ENCODE measurements at regions not wholly inside any gene's neighbourhood (a gene's known extent, or its start where the extent isn't known, plus 50 kb on each side); places are given as distances from the start of the nearest gene placed in this dataset.

- no peak for DNase-seq (ENCODE audit: low read depth)
Observed at GRCh38 chr16:26889740-26890139, 177.0 kb upstream of the C16orf82 start.

DNA sequence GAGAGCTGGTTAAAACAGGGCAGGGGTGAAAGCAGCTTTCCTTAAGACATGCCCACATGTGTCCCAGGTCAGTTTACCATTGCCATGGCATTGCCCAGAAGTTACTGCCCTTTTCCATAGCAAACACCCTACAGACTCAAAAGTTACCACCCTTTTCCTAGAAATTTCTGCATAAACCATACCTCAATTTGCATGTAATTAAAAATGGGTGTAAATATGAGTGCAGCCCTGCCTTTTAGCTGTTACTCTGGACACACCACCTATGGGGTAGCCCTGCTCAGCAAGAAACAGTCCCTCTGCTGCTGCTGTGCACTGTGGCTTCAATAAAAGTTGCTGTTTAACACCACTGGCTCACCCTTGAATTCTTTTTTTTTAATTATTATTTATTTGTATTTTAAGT, 168.5 kb upstream of the C16orf82 start:
- no peak for DNase-seq (ENCODE audit: low read depth)

DNA sequence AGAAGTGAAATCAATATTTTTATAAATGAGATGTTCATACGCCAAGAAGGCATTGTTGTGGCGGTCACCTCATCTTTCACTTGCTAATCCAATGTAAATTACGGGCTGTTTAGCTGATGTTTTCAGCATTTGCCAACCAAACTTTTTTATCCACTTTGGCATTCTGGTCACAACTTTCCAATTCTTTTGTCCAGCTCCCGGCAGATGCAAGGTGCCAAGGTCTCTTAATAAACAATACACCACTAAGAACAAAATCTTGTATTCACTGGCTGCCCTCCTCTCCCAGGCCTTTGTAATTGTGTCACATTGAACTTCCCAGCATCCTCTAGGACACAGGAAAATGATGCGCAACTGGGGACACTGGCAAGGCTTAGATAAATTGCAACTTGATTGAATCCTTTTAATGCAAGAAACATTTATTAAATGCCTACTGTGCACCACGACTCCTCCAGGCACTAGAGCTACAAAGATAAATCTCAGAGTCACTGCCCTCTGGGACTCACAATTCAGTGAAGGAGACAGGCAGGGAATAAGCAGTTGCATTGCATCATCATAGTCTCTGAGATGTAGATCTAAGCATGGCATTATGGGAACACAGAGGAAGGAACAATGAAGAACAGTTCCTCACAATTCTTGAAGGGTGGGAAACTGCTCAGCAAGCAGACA, 165.4 kb upstream of the C16orf82 start:
- no peak for DNase-seq (ENCODE audit: low read depth)

DNA sequence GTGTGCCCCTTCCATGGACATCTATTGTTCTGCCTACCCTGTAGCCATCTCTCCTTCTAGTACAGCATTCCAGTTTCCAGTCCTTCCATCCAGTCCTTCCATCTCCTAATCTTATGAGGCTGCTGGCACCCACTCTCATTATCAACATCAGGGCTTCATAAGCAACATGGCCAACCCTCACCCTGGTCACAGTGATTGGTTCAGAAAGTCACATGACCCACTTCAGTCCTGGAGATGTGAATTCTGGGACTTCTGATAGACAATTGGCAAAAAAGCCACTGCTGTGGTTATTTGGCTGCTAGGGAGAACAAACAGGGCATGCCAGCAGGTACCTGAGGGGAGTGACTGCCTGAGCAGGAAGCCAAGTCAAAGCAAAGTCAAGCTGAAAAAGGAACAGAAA, 164.7 kb upstream of the C16orf82 start:
- DNase-seq (ENCODE audit: low read depth), result no peak

- DNase-seq (ENCODE audit: low read depth), result no peak
Observed at GRCh38 chr16:26905336-26905735, 161.4 kb upstream of the C16orf82 start.

- no peak for DNase-seq (ENCODE audit: low read depth)
Observed at GRCh38 chr16:26909623-26910022, 157.1 kb upstream of the C16orf82 start.

- no peak for DNase-seq (ENCODE audit: low read depth)
Observed at GRCh38 chr16:26911436-26911835, 155.3 kb upstream of the C16orf82 start.

GRCh38 chr16:26913851-26914250, 152.9 kb upstream of the C16orf82 start:
- DNase-seq (ENCODE audit: low read depth), result no peak

DNA sequence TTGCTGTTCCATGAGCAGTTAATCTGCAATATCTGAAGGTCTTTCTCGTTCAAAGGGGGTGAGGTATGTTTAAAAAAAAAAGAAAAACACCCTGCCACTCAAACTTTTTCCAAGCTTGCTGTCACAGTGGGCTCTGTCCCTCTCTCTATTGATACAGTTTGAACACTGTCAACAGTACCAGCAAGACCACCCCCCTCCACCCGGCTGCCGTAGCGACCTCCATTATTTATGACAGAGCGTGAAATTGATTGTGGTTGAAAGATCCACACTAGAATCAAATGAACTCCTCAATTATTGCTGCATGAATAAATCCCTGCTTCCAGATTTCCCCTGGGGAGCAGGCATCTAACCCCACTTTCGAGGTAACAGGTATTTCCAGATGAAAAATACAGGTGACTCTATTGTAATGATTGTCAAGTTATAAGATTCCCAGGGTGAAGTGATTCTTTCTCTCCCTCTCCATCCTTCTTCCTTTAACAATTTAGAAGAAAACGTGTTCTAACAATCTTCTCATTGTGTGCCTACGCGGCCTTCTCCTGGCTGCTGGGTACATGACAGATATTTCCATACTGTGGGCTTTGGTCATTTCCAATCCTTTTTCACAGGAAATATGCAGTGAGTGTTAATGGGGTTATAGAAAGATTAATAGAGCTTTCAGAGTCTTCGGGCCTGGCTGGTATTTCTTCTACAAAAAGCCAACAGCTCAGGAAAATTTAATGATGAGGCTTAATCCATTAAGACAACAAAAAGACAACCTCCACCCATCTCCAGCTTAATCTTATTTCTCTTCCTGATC, 135.7 kb upstream of the C16orf82 start:
- no peak for DNase-seq (ENCODE audit: low read depth)

GRCh38 chr16:26950636-26951035, 116.1 kb upstream of the C16orf82 start:
- DNase-seq (ENCODE audit: low read depth), result no peak

GRCh38 chr16:26951950-26952349, 114.8 kb upstream of the C16orf82 start:
- DNase-seq (ENCODE audit: low read depth), result no peak

DNA sequence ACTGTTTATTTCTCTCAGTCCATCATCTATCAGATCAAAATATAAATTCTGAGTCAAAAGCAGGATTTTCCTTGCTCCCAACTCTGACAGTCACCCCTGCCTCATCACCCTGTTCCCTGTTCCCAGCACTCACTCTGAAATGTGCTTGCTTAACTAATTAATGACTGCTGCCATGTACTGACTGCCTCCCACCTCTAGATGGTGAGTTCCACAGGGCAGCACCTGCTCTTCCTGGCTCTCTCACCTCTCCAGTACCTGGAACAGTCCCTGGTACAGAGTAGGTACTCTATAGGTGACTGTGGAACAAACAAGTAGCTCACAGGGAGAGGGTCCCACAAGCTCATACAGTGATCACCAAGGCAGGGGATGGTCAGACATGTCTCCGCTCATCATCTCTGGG, 114.3 kb upstream of the C16orf82 start:
- no peak for DNase-seq (ENCODE audit: low read depth)

GRCh38 chr16:26957283-26957859, 109.4 kb upstream of the C16orf82 start:
- no peak for DNase-seq (ENCODE audit: low read depth)

- no peak for DNase-seq (ENCODE audit: low read depth)
Observed at GRCh38 chr16:26959416-26960009, 107.2 kb upstream of the C16orf82 start.

GRCh38 chr16:26961459-26961858, 105.3 kb upstream of the C16orf82 start:
- no peak for DNase-seq (ENCODE audit: low read depth)

GRCh38 chr16:26963109-26963508, 103.6 kb upstream of the C16orf82 start:
- no peak for DNase-seq (ENCODE audit: low read depth)

DNA sequence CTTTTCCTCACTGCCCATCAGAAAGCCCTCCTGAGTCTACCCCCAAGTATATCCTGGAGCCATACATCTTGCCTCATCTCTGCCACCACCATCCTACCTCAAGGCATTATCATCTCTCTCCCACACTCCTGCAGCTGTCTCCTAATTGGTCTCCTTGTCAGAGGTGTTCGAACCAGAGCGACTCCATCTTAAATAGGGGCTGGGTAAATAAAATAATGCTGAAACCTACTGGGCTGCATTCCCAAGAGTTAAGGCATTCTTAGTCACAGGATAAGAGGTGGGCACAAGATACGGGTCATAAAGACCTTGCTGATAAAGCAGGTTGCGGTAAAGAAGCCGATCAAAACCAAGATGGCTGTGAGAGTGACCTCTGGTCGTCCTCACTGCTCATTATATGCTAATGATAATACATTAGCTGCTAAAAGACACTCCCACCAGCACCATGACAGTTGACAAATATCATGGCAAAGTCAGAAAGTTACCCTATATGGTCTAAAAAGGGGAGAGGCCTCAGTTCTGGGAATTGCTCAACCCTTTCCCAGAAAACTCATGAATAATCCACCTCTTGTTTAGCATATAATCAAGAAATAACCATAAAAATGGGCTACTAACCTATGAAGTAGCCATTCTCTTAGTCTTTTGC, 97.0 kb upstream of the C16orf82 start:
- DNase-seq (ENCODE audit: low read depth), result no peak

GRCh38 chr16:26970292-26970691, 96.4 kb upstream of the C16orf82 start:
- DNase-seq (ENCODE audit: low read depth), result no peak

- DNase-seq (ENCODE audit: low read depth), result no peak
Observed at GRCh38 chr16:26976873-26977272, 89.9 kb upstream of the C16orf82 start.

DNA sequence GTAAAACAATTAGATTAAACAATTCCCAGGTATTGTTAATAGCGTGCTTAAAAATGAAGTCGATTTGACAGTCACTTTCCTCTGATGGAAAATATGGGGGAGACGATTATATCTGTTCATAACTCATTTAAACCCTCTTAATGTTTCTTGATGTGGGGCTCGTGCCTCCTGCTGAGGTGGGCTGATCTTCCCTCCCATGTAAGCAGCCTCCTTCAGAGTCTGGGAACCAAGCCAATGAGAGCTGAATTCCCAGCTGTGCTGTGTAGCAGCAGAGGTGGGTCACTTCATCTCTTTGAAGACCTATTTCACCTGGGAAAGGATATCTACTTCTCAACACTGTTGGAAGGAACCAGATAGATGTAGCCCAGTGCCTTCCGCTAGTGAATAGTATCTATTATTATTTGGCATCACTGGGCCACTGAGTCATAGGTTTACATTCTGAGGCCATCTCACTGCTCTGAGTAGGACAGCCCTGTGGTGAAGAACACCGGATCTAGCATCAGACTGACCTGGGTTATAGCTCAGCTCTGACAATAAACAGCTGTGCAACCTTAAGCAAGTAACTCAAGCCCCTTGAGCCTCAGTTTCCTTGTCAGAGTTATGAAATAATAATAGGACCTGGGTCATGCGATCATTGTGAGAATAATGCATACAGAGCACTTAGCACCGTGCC, 85.3 kb upstream of the C16orf82 start:
- no peak for DNase-seq (ENCODE audit: low read depth)

DNA sequence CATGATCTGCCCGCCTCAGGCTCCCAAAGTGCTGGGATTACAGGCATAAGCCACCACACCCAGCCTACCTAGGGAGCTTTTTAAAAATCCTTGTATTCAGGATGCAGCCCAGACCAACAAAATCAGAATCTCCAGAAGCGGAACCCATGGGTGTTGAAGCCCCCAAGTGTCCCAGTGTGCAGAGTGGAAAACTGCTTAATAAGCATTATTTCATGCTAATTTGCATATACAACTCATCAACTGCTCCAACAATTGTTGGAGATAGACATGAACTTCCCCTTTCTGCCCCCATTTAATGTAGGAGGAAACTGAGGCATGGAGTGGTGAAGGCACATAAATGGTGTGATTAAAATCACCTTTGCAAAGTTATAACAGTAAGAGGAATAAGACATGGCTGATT, 84.3 kb upstream of the C16orf82 start:
- DNase-seq (ENCODE audit: low read depth), result no peak

GRCh38 chr16:26983426-26983825, 83.3 kb upstream of the C16orf82 start:
- no peak for DNase-seq (ENCODE audit: low read depth)
